ENCODE measurements at regions not wholly inside any gene's neighbourhood (a gene's known extent, or its start where the extent isn't known, plus 50 kb on each side); places are given as distances from the start of the nearest gene placed in this dataset.

DNA sequence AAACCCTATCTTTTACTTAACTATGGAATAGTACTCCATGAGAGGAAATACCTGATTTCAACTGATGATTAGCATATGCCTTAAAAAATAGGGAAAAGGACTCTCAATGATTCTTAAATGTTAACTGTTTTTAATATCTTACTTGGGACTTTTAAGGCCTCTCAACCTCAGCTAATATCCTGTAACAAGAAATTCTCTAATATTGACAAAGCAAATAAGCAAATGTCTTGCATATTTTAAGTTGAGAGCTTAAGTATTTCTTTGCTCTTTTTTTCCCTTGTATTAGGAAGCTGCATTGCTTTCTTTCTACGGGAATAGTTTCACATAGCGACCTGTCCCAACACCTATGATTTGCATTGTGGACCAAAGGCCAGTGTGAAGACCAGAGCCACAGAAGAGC is 249.9 kb downstream of the BCAT1 start:
- TF ChIP-seq POLR2AphosphoS5 (IDR thresholded peaks at IDR 0.05; ENCODE audit: low read depth, low read length) = no peak
- no peak for TF ChIP-seq POLR2A (IDR thresholded peaks at IDR 0.05; ENCODE audit: low read depth, low read length)

Data from GM12892 (cell line).